ENCODE measurements at regions not wholly inside any gene's neighbourhood (a gene's known extent, or its start where the extent isn't known, plus 50 kb on each side); places are given as distances from the start of the nearest gene placed in this dataset.

DNA sequence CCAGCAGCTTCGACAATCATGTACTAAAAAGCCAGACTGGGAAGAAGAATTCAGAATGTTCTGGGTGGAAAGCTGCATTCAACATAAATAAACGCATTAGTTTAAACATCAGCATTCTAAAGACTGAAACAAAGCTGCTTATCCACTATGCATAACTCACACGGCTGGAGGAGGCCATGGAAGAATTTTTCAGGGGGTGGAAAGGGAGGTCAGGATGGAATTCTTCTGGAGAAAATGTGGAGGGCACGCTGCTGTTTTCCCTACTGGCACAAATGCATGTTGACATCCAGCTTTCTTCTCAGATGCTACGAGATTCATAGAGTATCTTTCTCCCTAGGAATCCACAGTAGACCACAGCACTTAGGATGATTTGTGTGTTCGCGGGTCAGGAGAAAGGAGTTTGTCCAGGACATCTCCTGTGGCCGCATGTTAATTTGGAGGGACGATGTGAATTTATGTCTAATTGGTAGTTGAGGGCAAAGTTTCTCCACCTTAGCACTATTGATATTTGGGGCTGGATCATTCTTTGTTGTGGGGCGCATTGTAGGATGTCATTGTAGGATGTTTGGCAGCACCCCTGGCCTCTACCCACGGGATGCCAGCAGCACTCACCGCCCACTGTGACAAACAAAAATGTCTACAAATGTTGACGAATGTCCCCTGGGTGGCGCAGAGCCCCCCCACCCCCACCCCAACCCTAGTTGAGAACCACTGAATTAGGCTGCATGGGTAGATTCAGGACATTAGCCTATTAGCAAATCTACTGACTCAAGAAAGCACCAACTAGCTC lies 86.5 kb upstream of the KAZN start:
- DNase-seq, result no peak

GRCh38 chr1:14513111-14513510 lies 85.4 kb upstream of the KAZN start:
- no peak for DNase-seq

GRCh38 chr1:14514739-14515138 lies 83.7 kb upstream of the KAZN start:
- DNase-seq, result no peak

GRCh38 chr1:14516974-14517840 lies 81.3 kb upstream of the KAZN start:
- DNase-seq, result peak; percentile 3

- no peak for DNase-seq
Measured at GRCh38 chr1:14517841-14518180, 80.7 kb upstream of the KAZN start.

DNA sequence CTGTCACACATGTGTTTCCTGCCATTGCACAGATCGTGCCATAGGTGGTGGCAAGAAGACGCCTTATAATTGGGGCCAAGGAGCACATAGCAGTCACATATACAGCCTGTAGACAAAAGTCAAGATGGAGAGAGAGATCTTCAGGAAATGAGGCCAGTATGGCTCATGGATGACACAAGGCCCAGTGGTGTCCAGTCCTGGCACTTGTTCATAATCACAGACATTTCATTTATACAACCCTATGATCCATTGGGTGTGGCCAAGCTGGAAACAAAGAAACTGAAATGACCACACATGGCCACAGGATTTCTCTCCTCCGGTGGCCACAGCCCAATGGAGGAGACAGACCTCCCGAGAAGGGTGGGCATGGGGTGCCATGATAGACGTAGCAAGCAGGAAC lies 78.5 kb upstream of the KAZN start:
- no peak for DNase-seq

DNA sequence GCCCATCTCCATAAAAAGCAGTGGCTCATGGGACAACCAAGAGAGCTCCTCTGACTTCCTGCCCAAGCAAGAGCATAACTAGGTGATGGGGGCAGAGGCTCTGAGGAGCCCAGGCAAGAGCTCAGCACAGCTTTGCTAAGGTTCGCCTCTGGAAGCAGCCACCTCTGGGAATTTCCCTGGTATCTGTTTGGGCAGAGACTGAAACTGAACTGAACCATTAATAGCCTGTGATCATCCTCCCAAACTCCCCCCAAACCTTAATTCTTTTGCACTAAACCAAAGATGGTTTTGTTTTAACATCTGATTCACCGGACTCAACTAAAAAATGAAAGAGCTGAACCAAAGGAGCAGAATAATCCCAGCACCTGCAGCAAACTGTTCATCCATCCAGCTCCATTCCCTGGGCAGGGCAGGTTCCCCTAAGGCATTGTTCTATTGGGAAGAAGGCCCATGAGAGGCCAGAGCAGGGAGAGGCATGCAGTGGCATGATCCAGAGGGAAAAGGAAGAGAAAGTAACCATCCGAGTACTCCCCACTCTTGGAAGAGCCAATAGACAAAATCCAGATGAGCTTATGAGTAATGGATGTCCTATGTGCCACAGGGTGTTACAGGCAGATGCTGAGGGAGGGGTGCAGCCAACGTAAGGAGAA lies 77.8 kb upstream of the KAZN start:
- DNase-seq, result no peak

DNA sequence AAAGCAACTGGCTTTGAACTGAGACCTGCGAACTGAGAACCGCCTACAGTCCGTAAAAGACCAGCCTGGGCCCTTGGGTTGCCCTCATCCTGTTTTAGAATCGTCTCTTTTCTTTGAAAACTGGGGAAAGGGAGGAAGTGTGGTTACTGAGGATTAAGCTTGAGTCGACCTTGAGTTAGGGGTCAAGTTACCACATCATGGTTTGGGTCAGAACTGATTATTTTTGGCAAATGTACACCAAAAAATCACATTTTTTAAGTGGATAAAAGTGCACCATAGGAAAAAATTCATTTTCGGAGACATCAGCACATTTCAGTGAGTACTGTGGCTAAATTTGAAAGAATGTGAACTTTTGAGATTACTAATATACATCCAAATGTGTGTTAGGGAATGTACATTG lies 76.9 kb upstream of the KAZN start:
- no peak for DNase-seq

GRCh38 chr1:14522077-14522925 lies 76.2 kb upstream of the KAZN start:
- no peak for DNase-seq

GRCh38 chr1:14522926-14523241 lies 75.6 kb upstream of the KAZN start:
- DNase-seq, result no peak

DNA sequence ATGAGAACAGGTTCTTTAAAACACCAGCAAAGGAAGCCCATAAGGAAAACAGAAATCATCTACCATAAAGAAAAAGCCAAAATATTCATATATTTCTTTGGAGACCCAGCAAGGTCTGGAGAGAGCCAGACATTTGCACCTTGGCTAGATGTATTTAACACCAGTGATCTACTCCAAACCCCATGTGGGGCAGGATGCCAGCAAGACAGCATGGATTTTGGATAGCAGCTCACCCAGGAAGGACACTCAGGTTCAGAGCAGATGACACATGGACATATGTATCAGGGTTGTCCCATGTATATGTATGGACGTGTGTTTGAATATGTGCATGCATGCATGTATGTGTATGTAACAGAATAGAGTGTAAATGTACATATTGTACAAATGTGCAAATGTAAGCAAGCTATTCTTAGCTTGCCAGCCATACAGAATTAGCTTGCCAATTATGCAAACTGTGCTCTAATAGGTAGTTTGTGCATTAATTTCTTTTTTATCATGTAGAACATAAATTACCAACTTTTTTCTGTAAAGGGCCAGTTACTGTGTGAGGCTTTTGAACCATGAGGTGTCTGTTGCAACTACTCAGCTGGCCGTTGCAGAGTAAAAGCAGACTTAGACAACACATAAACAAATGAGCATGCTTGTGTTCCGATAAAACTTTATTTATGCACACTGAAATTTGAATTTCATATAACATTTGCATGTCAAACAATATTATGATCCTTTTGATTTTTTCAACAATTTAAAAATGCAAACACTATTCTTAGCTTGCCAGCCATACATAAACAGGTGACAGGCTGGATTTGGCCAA lies 73.5 kb upstream of the KAZN start:
- no peak for DNase-seq

GRCh38 chr1:14529475-14529874 lies 69.0 kb upstream of the KAZN start:
- no peak for DNase-seq

DNA sequence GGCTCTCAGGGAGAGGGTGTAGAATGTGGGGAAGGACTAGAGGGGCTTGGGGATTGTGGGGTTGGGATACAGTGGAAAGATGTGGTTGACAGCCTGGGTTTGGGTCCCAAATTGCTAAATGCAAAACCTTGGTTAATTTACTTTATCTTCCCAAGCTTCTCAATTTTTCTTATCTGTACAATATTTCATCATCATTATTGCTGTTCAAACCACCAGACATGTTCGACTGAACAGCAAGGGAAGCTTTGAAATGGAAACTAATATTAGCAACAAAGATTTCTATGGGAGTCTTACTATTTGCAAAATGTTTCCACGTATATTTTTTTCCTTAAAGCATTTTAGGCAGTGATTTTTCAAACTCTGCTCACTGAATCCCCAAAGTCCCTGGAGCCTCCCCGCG lies 67.0 kb upstream of the KAZN start:
- no peak for DNase-seq

- no peak for DNase-seq
Measured at GRCh38 chr1:14535619-14536355, 62.7 kb upstream of the KAZN start.

DNA sequence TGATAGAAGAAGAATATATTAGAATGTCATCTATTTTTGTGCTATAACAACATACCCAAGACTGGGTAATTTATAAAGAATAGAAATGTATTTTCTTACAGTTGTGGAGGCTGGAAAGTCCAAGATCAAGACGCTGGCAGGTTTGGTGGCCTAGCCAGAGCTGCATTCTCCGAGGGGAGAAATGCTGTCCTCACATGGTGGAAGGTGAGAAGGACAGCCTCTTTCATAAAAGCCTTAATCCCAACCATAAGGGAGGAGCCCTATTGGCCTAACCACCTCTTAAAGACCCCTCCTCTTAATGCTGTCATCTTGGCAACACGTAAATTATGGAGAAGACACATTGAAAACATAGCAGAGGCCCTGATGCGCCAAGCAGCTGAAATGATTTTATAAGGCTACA lies 60.1 kb upstream of the KAZN start:
- no peak for DNase-seq

DNA sequence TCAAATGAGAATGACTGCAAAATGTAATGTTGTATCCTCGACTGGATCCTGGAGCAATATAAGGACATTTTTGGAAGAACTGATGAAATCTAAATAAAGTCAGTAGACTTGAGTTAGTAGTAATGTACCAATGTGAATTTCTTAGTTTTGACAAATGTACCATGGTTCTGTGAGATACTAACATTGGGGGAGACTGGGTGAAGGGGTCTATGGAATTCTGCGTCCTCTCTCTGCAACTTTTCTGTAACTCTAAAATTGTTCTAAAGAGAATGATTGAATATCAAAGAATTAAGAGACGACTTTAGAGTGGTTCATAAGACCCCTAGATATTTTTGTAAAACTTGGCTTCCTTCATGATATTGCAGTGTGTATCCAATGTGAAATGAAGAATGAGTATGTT lies 59.2 kb upstream of the KAZN start:
- no peak for DNase-seq

DNA sequence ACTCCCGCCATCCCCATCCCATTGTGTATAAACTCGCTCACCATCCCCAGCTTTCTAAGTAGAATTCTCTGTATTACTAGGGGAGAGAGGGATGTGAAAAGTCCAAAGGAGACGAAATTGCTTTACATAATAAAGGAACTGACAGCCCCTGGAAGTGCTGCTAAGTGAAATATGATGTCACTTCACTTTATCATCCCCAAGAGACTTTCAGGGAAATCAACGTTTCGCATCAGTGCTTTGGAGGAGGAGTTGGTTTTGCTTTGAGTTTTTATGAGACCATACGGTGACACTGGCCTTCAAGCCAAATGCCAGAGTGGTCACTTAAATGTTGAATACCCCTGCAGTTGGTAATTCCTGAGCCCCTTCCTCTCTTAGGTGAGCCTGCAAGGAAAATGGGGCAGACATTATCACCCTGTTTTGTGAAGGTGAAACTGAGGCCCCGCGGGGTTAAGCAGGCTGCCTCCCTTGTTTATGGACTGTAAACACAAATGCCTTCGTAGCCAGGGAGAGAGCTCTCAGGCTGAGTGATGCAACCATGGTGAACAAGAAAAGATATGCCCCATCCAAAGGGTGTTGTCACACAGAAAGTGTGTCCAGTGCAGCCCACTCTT lies 58.4 kb upstream of the KAZN start:
- no peak for DNase-seq

DNA sequence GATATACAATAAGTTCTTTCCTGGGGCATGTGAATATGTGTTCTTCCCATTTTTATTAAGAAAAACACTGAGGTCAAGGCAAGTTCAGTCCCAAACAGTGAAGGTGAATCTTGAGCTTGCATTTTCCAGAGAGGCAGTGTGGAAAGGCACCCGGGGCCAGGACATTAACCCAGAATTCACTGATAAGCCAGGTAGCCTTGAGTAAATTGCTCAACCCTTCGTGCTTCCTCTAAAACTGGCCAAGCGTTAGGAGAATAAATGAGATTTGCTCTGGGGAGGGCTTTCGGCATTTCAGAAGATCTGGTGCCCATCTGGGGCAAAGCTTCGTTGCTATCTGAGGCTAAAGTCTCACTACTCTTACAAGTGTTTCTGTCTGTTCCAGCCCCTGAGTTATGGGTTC lies 57.1 kb upstream of the KAZN start:
- no peak for DNase-seq

GRCh38 chr1:14543191-14543840 lies 55.2 kb upstream of the KAZN start:
- no peak for DNase-seq

DNA sequence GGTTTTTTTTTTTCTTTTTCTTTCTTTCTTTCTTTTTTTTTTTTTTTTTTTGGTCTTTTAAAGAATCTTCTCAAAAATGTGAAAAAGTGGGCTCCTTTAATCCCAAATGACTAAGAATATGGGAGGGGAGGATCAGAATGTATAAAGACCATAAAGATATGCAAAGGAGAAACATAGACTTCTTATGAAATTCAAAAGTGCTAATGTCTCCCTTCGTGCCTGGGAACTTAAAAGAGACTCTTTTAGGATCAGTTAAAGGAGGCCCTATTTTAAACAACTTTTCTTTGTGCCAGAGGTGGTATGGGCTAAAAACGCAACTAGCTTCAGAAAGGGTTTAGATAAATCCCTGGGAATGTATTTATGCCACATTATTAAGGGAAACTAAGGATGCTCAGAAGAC lies 54.2 kb upstream of the KAZN start:
- DNase-seq, result no peak
